Spinal cord (tissue), 9 donors: ENCODE measurements at regions not wholly inside any gene's neighbourhood (a gene's known extent, or its start where the extent isn't known, plus 50 kb on each side); places are given as distances from the start of the nearest gene placed in this dataset.

Experiments
- DNase-seq, 6 donors: peaks; one replicate each; pipeline versions ENCODE4 v3.0.0 to v3.0.0-alpha.2; 2013 to 2015; ENCODE audit warnings: low spot score in 6 of 6, low read depth in 4 of 6
- H3K27ac ChIP-seq: one replicate; pipeline ENCODE4 v1.5.1; 2013; ENCODE audit warnings: low read depth, low read length, control low read depth
- H3K27me3 ChIP-seq: one replicate; pipeline ENCODE4 v1.6.1; 2013; ENCODE audit warnings: low read length; ENCODE audit not compliant: control insufficient read depth, insufficient read depth
- H3K36me3 ChIP-seq: one replicate; pipeline ENCODE4 v1.6.1; 2013; ENCODE audit warnings: low read length; ENCODE audit not compliant: control insufficient read depth, insufficient read depth
- H3K4me1 ChIP-seq: one replicate; pipeline ENCODE4 v1.6.1; 2013; ENCODE audit warnings: low read length; ENCODE audit not compliant: control insufficient read depth, insufficient read depth
- H3K4me3 ChIP-seq: one replicate; pipeline ENCODE4 v1.5.1; 2013; ENCODE audit warnings: low read depth, low read length, control low read depth
- H3K9me3 ChIP-seq: one replicate; pipeline ENCODE4 v1.6.1; 2013; ENCODE audit warnings: low read length; ENCODE audit not compliant: control insufficient read depth, insufficient read depth
- WGBS: methylation state at CpG from one replicate; pipeline ENCODE4 v1.1.5; 2013; ENCODE audit warnings: missing lambda C conversion rate; ENCODE audit not compliant: insufficient coverage; 5-methylcytosine and 5-hydroxymethylcytosine counted together
- donor health status: healthy.

DNA sequence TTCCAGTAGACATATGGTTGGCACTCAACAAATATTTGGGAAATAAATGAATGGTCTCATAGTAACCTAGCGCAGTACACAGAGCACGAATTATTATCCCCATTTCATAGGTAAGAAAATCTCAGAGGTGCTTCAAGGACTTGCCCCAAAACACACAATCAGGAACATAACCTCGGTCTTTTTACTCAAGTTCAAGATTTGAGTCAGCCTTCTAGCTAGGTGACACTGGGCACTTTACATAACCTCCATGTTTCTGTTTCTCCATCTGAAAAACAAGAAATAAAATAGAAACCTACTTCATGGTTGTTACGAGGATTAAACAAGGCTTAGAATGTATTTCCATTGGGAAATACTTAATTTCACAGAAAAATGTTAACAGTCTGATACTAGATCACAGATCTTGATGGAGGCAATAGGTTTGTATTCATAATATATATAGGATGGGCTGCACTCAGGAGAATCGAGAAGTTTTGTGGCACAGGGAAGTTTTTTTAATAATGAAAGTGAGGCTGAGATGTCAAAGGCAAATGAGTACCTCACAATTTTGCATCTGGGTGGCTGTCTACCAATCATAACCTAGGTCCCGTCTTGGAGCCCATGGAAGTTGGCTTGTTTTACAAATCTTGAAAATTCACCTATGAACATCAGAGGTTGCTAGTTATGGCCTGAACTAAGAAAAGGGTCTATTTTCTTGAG is 147.4 kb upstream of the ZC3H12C start:
- WGBS = 25% methylated on average over 2 of the region's 6 CpGs
- Histone ChIP-seq H3K9me3 (peaks cover 3% of the 10 kb centered on the region), H3K4me3 (peak overlapping the region; percentile 26), H3K27ac (no peak overlapping the region), H3K36me3 (no peaks in the 10 kb centered on the region), H3K27me3 (no peaks in the 10 kb centered on the region), H3K4me1 (no peaks in the 10 kb centered on the region)
- no peak for DNase-seq

DNA sequence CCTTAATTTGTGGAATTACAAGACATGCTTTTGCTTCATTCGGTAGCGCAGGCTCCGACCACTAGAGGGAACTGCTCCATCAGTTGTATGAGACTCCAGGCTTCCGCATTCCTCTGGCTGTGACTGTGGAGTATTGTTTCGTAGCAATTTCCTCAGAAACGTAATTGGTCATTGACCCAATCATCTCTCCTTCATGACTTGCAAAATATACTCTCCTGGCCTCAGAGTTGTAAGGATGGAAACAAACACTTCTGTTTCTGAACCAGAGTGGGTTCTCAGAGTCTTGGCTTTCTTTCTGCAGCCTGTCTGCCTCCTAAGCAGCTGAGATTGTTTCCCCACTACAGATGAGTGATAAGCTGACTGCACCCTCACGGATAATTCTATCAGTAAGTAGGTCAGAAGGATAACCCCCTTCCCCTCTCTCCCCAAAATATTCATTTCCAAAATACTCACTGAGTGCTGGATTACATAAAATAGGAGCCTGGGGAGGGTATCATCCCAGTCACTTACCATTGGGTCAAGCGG is 146.8 kb upstream of the ZC3H12C start:
- no peaks in the 10 kb centered on the region for H3K4me1 ChIP-seq
- H3K27ac ChIP-seq = peak overlapping the region; percentile 67
- DNase-seq = peak; percentile 74 to 97 (median 82)
- no peaks in the 10 kb centered on the region for H3K27me3 ChIP-seq
- no peaks in the 10 kb centered on the region for H3K36me3 ChIP-seq
- peaks cover 3% of the 10 kb centered on the region for H3K9me3 ChIP-seq
- WGBS = 0% methylated on average over 2 of the region's 8 CpGs
- H3K4me3 ChIP-seq = peak overlapping the region; percentile 26

DNA sequence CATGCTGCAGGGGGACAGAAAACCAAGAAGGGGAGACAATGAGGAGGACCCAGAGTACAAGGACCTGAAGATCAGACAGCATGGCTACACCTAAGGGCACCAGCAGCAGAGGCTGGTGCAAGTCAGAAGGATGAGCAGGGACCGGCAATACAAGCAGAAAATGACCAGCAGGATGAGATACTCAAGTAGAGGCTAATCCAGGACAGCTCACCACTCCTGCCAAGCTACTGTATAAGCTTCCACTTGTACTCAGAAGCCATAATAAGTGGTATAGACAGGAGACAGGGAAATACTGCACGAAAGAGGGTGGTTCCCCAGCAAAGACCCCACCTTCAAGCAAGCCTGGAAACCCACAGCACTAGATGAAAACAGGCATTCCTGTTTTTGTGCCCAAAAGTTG is 138.7 kb upstream of the ZC3H12C start:
- Histone ChIP-seq H3K27ac (no peak overlapping the region), H3K4me3 (no peak overlapping the region), H3K27me3 (no peaks in the 10 kb centered on the region), H3K4me1 (no peaks in the 10 kb centered on the region), H3K36me3 (no peaks in the 10 kb centered on the region), H3K9me3 (peaks cover 3% of the 10 kb centered on the region)
- no peak for DNase-seq
- no CpG with 5 or more reads among the region's 2 CpGs for WGBS

DNA sequence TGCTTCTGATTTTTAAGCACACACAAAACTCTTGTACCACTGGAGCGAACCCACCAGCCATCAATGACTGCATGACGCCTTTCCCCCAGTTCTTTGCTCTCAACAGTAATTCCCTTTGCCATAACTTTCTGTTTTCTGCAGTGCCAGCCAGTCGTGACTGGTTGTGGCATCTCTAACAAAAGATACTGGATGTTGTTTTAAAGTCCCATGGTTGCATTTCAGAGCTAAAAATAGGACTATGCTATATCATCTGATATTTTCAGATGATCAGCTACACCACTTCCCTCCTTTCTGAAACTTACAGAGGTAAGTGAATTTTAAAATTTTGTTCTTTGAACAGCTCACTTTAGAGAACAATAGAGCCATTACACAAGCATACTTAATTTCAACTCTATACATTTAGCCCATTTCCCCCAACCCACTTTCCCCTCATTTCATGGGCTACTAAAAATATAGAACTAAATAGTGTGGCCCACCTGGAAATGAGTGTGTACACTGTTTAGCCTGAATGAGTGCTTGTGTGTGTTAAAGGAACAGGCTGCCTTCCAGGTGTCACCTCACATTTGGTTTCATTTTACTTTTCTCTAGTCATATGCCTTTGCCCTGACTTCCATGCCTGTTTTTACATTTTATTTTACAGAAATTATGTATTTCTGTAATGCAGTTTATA is 136.9 kb upstream of the ZC3H12C start:
- Histone ChIP-seq H3K27ac (no peak overlapping the region), H3K4me1 (peaks cover 3% of the 10 kb centered on the region), H3K4me3 (no peak overlapping the region), H3K9me3 (no peaks in the 10 kb centered on the region), H3K27me3 (no peaks in the 10 kb centered on the region), H3K36me3 (no peaks in the 10 kb centered on the region)
- no peak for DNase-seq
- 100% methylated on average over 1 of the region's 3 CpGs for WGBS

DNA sequence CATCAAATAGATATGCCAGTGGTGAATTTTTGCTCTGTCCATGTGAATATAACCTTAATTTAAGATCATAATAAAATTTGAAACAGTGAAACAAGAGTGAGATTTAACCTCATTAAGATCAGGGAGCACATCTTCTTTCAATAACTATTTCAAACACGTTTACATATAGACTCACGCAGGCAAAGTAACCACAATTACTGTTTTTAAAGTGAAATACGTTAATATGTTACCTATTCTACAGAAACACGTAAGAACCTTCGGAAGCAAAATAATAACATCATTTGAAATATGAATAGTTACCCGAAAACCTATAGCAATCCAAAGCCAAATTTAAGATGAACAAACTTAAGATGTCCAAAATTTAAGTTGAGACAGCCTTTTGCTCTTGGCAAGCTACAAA is 136.2 kb upstream of the ZC3H12C start:
- Histone ChIP-seq H3K27ac (no peak overlapping the region), H3K27me3 (no peaks in the 10 kb centered on the region), H3K9me3 (no peaks in the 10 kb centered on the region), H3K4me3 (no peak overlapping the region), H3K36me3 (no peaks in the 10 kb centered on the region), H3K4me1 (peaks cover 3% of the 10 kb centered on the region)
- no CpG with 5 or more reads among the region's 6 CpGs for WGBS
- no peak for DNase-seq

DNA sequence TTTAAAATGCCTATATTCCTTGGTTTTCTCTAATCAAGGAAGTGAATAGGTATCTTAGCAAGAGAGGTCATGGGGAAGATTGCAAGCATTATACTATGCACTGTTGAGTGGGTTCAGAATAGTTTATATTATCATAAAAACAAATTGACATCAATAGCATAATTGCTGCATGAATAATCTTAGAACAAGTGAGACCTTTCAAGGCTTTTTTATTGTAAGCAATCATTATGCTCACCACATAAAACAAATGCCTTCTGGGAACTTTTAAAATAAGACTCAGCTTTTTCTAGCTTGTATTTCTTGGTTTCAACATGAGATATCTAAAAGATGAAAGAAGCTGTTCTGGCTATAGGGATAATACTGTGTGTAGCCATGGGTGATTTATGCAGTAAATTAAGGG is 135.6 kb upstream of the ZC3H12C start:
- H3K4me1 ChIP-seq = peaks cover 3% of the 10 kb centered on the region
- peak in 1 of 6 donors; percentile 48 for DNase-seq
- no peak overlapping the region for H3K27ac ChIP-seq
- no peaks in the 10 kb centered on the region for H3K36me3 ChIP-seq
- no peaks in the 10 kb centered on the region for H3K9me3 ChIP-seq
- H3K4me3 ChIP-seq = no peak overlapping the region
- H3K27me3 ChIP-seq = no peaks in the 10 kb centered on the region

DNA sequence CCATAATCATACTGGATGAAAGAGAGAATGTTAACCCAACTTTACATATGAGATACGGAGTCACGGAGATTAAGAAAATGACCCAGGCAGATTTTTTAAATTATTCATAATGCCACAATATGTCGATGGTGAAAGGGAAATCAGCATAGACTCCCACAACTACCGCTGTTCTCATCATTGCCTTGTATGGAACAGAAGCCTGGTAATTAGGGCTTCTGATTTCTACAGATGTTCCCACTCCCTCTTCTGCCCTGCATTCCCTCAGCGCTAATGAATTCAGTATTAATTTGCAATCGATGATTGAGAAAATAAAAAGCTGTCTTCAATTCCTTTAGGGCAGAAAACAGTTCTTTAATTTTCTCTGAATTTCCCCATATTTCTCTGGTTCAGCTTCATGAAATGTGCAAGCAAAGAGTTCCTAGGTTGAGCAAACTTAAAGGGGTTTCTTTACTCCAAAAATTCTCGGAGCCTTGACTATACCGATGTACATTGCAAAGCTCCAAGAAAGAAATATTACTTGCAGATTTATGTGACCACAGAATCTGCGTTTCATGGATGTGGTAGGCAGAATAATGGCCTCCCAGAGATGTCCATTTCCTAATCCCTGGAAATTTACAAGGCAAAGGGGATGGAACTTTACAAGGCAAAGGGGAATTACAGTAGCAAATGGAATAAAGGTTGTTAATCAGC is 134.9 kb upstream of the ZC3H12C start:
- WGBS = no CpG with 5 or more reads among the region's 9 CpGs
- Histone ChIP-seq H3K36me3 (no peaks in the 10 kb centered on the region), H3K4me3 (no peak overlapping the region), H3K27me3 (no peaks in the 10 kb centered on the region), H3K27ac (no peak overlapping the region), H3K9me3 (no peaks in the 10 kb centered on the region), H3K4me1 (peaks cover 3% of the 10 kb centered on the region)
- peak in 1 of 6 donors; percentile 73 for DNase-seq

DNA sequence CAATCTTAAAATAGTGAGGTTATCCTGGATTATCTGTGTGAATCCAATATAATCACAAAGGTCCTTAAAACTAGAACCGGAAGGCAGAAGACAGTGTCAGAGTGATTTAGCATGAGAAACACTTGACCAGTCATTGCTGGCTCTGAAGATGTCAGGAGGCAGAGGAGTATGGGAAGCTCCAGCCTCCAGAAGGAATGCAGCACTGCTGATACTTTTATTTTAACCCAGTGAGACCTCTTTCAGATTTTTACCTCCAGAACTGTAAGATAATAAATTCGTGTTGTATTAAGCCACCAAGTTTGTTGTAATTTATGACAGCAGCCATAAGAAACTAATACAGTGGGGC is 134.4 kb upstream of the ZC3H12C start:
- Histone ChIP-seq H3K9me3 (no peaks in the 10 kb centered on the region), H3K4me3 (no peak overlapping the region), H3K36me3 (no peaks in the 10 kb centered on the region), H3K27me3 (no peaks in the 10 kb centered on the region), H3K4me1 (peaks cover 3% of the 10 kb centered on the region), H3K27ac (no peak overlapping the region)
- 100% methylated on average over 1 of the region's 2 CpGs for WGBS
- no peak for DNase-seq

DNA sequence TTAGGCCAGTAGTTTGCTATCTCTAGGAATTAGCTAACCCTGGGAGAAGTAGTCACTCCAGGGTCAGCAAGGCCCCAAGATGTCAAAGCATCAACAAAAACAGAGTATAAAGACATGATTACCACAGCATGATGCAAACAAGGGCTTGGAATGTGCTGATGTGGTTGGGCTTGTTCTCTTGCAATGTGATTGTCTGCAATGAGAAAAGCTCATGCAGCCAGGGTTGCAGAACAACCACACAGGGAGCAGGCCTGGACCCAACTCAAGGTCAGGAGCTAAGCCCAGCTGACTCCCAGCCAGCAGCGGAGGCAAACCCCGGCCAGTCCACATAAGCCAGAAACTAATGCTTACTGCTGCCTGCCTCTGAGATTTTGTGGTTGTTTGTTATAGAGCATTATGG is 132.4 kb upstream of the ZC3H12C start:
- H3K9me3 ChIP-seq = no peaks in the 10 kb centered on the region
- no CpG with 5 or more reads among the region's 2 CpGs for WGBS
- H3K27me3 ChIP-seq = no peaks in the 10 kb centered on the region
- peak in 1 of 6 donors; percentile 62 for DNase-seq
- H3K4me3 ChIP-seq = no peak overlapping the region
- no peaks in the 10 kb centered on the region for H3K36me3 ChIP-seq
- H3K27ac ChIP-seq = no peak overlapping the region
- H3K4me1 ChIP-seq = peaks cover 3% of the 10 kb centered on the region
